ENCODE measurements at regions not wholly inside any gene's neighbourhood (a gene's known extent, or its start where the extent isn't known, plus 50 kb on each side); places are given as distances from the start of the nearest gene placed in this dataset.

- WGBS, 2 donors (ENCODE audit: extremely low coverage in 2 of 2, insufficient read length in 2 of 2, insufficient replicate concordance in 1 of 2), result no CpG with 5 or more reads among the region's 4 CpGs
- Histone ChIP-seq H2BK120ac (ENCODE audit: low read depth, low read length) (no peak overlapping the region), H2BK15ac (ENCODE audit: low read length) (no peak overlapping the region)
Measured at GRCh38 chr20:24166123-24166381, 177.5 kb upstream of the GGTLC1 start.

GRCh38 chr20:24165301-24166122 is 176.9 kb upstream of the GGTLC1 start:
- H3K14ac ChIP-seq (ENCODE audit: low read length), result no peak overlapping the region
- peaks cover 0 to 3% of the 10 kb centered on the region in 2 donors for H3K4me1 ChIP-seq (ENCODE audit: control insufficient read depth in 2 of 2, insufficient read depth in 1 of 2, low read depth in 1 of 2, low read length in 2 of 2)
- no peak overlapping the region for H4K8ac ChIP-seq (ENCODE audit: low read depth, low read length)
- no peak overlapping the region for H2AK5ac ChIP-seq (ENCODE audit: low read depth, low read length)
- WGBS, 2 donors (ENCODE audit: extremely low coverage in 2 of 2, insufficient read length in 2 of 2, insufficient replicate concordance in 1 of 2), result no CpG with 5 or more reads among the region's 6 CpGs
- H2BK120ac ChIP-seq (ENCODE audit: low read depth, low read length), result no peak overlapping the region
- no peaks in the 10 kb centered on the region for H3K36me3 ChIP-seq (replicated peaks in 1 of 2; ENCODE audit: control insufficient read depth in 2 of 2, insufficient read depth in 2 of 2, low read length in 2 of 2)
- no peak overlapping the region for H3K4me2 ChIP-seq (ENCODE audit: insufficient read depth, low read length, poor library complexity, severe bottlenecking)
- H2AFZ ChIP-seq (ENCODE audit: low read length), result no peak overlapping the region
- H3K4me3 ChIP-seq (ENCODE audit: low read length in 2 of 2), result no peak overlapping the region
- H3K4ac ChIP-seq (ENCODE audit: low read length), result no peak overlapping the region
- no peak overlapping the region for H3K27ac ChIP-seq (replicated peaks; ENCODE audit: low read length)
- H3K18ac ChIP-seq (ENCODE audit: low read length), result no peak overlapping the region
- H3K9me3 ChIP-seq (replicated peaks in 1 of 2; ENCODE audit: control insufficient read depth in 2 of 2, insufficient read depth in 1 of 2, low read depth in 1 of 2, low read length in 2 of 2), result no peaks in the 10 kb centered on the region
- no peak overlapping the region for H3K23ac ChIP-seq (ENCODE audit: low read depth, low read length, poor library complexity)
- no peak overlapping the region for H4K91ac ChIP-seq (ENCODE audit: low read depth, low read length, poor library complexity)
- DNase-seq (ENCODE audit: low spot score), result no peak
- H2BK15ac ChIP-seq (ENCODE audit: low read length), result no peak overlapping the region
- H3K9ac ChIP-seq (ENCODE audit: low read depth, low read length, poor library complexity), result no peak overlapping the region
- no peak overlapping the region for H2BK12ac ChIP-seq (ENCODE audit: low read length)
- no peaks in the 10 kb centered on the region for H3K27me3 ChIP-seq (ENCODE audit: control insufficient read depth in 3 of 3, insufficient read depth in 3 of 3, low read depth in 1 of 3, low read length in 3 of 3)
- H3K79me1 ChIP-seq (ENCODE audit: low read depth, low read length), result no peaks in the 10 kb centered on the region
- no peak overlapping the region for H2BK5ac ChIP-seq (ENCODE audit: low read length)

More at GRCh38 chr20:24166123-24166381, 177.5 kb upstream of the GGTLC1 start:
- Histone ChIP-seq H3K36me3 (replicated peaks in 1 of 2; ENCODE audit: control insufficient read depth in 2 of 2, insufficient read depth in 2 of 2, low read length in 2 of 2) (no peaks in the 10 kb centered on the region), H3K27me3 (ENCODE audit: control insufficient read depth in 3 of 3, insufficient read depth in 3 of 3, low read depth in 1 of 3, low read length in 3 of 3) (no peaks in the 10 kb centered on the region), H3K4ac (ENCODE audit: low read length) (no peak overlapping the region), H3K27ac (replicated peaks; ENCODE audit: low read length) (no peak overlapping the region), H3K4me3 (ENCODE audit: low read length in 2 of 2) (no peak overlapping the region), H3K14ac (ENCODE audit: low read length) (no peak overlapping the region), H3K4me1 (ENCODE audit: control insufficient read depth in 2 of 2, insufficient read depth in 1 of 2, low read depth in 1 of 2, low read length in 2 of 2) (peaks cover 0 to 3% of the 10 kb centered on the region in 2 donors), H3K9me3 (replicated peaks in 1 of 2; ENCODE audit: control insufficient read depth in 2 of 2, insufficient read depth in 1 of 2, low read depth in 1 of 2, low read length in 2 of 2) (no peaks in the 10 kb centered on the region), H2AFZ (ENCODE audit: low read length) (no peak overlapping the region), H2BK12ac (ENCODE audit: low read length) (no peak overlapping the region), H4K91ac (ENCODE audit: low read depth, low read length, poor library complexity) (no peak overlapping the region), H3K23ac (ENCODE audit: low read depth, low read length, poor library complexity) (no peak overlapping the region), H3K79me1 (ENCODE audit: low read depth, low read length) (no peaks in the 10 kb centered on the region), H3K9ac (ENCODE audit: low read depth, low read length, poor library complexity) (no peak overlapping the region), H2AK5ac (ENCODE audit: low read depth, low read length) (no peak overlapping the region), H3K18ac (ENCODE audit: low read length) (no peak overlapping the region), H3K4me2 (ENCODE audit: insufficient read depth, low read length, poor library complexity, severe bottlenecking) (no peak overlapping the region), H2BK5ac (ENCODE audit: low read length) (no peak overlapping the region), H4K8ac (ENCODE audit: low read depth, low read length) (no peak overlapping the region)
- DNase-seq (ENCODE audit: low spot score), result no peak

GRCh38 chr20:24164360-24164759 is 175.8 kb upstream of the GGTLC1 start:
- H3K79me1 ChIP-seq (ENCODE audit: low read depth, low read length), result no peaks in the 10 kb centered on the region
- H3K4me2 ChIP-seq (ENCODE audit: insufficient read depth, low read length, poor library complexity, severe bottlenecking), result no peak overlapping the region
- no peak overlapping the region for H3K4me3 ChIP-seq (ENCODE audit: low read length in 2 of 2)
- no peaks in the 10 kb centered on the region for H3K27me3 ChIP-seq (ENCODE audit: control insufficient read depth in 3 of 3, insufficient read depth in 3 of 3, low read depth in 1 of 3, low read length in 3 of 3)
- no peak overlapping the region for H3K4ac ChIP-seq (ENCODE audit: low read length)
- no CpG with 5 or more reads among the region's 5 CpGs for WGBS, 2 donors (ENCODE audit: extremely low coverage in 2 of 2, insufficient read length in 2 of 2, insufficient replicate concordance in 1 of 2)
- no peak overlapping the region for H4K91ac ChIP-seq (ENCODE audit: low read depth, low read length, poor library complexity)
- no peak overlapping the region for H3K18ac ChIP-seq (ENCODE audit: low read length)
- H3K9me3 ChIP-seq (replicated peaks in 1 of 2; ENCODE audit: control insufficient read depth in 2 of 2, insufficient read depth in 1 of 2, low read depth in 1 of 2, low read length in 2 of 2), result no peaks in the 10 kb centered on the region
- H3K23ac ChIP-seq (ENCODE audit: low read depth, low read length, poor library complexity), result no peak overlapping the region
- H3K9ac ChIP-seq (ENCODE audit: low read depth, low read length, poor library complexity), result no peak overlapping the region
- DNase-seq (ENCODE audit: low spot score), result no peak
- no peak overlapping the region for H3K27ac ChIP-seq (replicated peaks; ENCODE audit: low read length)
- no peak overlapping the region for H2AK5ac ChIP-seq (ENCODE audit: low read depth, low read length)
- H2BK120ac ChIP-seq (ENCODE audit: low read depth, low read length), result no peak overlapping the region
- H2AFZ ChIP-seq (ENCODE audit: low read length), result no peak overlapping the region
- H3K4me1 ChIP-seq (ENCODE audit: control insufficient read depth in 2 of 2, insufficient read depth in 1 of 2, low read depth in 1 of 2, low read length in 2 of 2), result peaks cover 0 to 3% of the 10 kb centered on the region in 2 donors
- no peaks in the 10 kb centered on the region for H3K36me3 ChIP-seq (replicated peaks in 1 of 2; ENCODE audit: control insufficient read depth in 2 of 2, insufficient read depth in 2 of 2, low read length in 2 of 2)
- no peak overlapping the region for H2BK12ac ChIP-seq (ENCODE audit: low read length)
- no peak overlapping the region for H2BK5ac ChIP-seq (ENCODE audit: low read length)
- no peak overlapping the region for H4K8ac ChIP-seq (ENCODE audit: low read depth, low read length)
- H2BK15ac ChIP-seq (ENCODE audit: low read length), result no peak overlapping the region
- no peak overlapping the region for H3K14ac ChIP-seq (ENCODE audit: low read length)

GRCh38 chr20:24163506-24163905 is 174.9 kb upstream of the GGTLC1 start:
- no peak overlapping the region for H2BK5ac ChIP-seq (ENCODE audit: low read length)
- WGBS, 2 donors (ENCODE audit: extremely low coverage in 2 of 2, insufficient read length in 2 of 2, insufficient replicate concordance in 1 of 2), result no CpG with 5 or more reads among the region's 2 CpGs

More at GRCh38 chr20:24163506-24163905, 174.9 kb upstream of the GGTLC1 start:
- DNase-seq (ENCODE audit: low spot score), result no peak
- H3K4ac ChIP-seq (ENCODE audit: low read length), result no peak overlapping the region
- no peak overlapping the region for H3K23ac ChIP-seq (ENCODE audit: low read depth, low read length, poor library complexity)
- H2BK120ac ChIP-seq (ENCODE audit: low read depth, low read length), result no peak overlapping the region
- no peak overlapping the region for H3K14ac ChIP-seq (ENCODE audit: low read length)
- H3K9me3 ChIP-seq (replicated peaks in 1 of 2; ENCODE audit: control insufficient read depth in 2 of 2, insufficient read depth in 1 of 2, low read depth in 1 of 2, low read length in 2 of 2), result no peaks in the 10 kb centered on the region
- H4K91ac ChIP-seq (ENCODE audit: low read depth, low read length, poor library complexity), result no peak overlapping the region
- H2AK5ac ChIP-seq (ENCODE audit: low read depth, low read length), result no peak overlapping the region
- peaks cover 0 to 3% of the 10 kb centered on the region in 2 donors for H3K4me1 ChIP-seq (ENCODE audit: control insufficient read depth in 2 of 2, insufficient read depth in 1 of 2, low read depth in 1 of 2, low read length in 2 of 2)
- H3K18ac ChIP-seq (ENCODE audit: low read length), result no peak overlapping the region
- H3K4me3 ChIP-seq (ENCODE audit: low read length in 2 of 2), result no peak overlapping the region
- no peaks in the 10 kb centered on the region for H3K36me3 ChIP-seq (replicated peaks in 1 of 2; ENCODE audit: control insufficient read depth in 2 of 2, insufficient read depth in 2 of 2, low read length in 2 of 2)
- H2BK12ac ChIP-seq (ENCODE audit: low read length), result no peak overlapping the region
- H3K27ac ChIP-seq (replicated peaks; ENCODE audit: low read length), result no peak overlapping the region
- H3K27me3 ChIP-seq (ENCODE audit: control insufficient read depth in 3 of 3, insufficient read depth in 3 of 3, low read depth in 1 of 3, low read length in 3 of 3), result no peaks in the 10 kb centered on the region
- no peak overlapping the region for H3K9ac ChIP-seq (ENCODE audit: low read depth, low read length, poor library complexity)
- no peak overlapping the region for H2BK15ac ChIP-seq (ENCODE audit: low read length)
- H4K8ac ChIP-seq (ENCODE audit: low read depth, low read length), result no peak overlapping the region
- H3K79me1 ChIP-seq (ENCODE audit: low read depth, low read length), result no peaks in the 10 kb centered on the region
- no peak overlapping the region for H2AFZ ChIP-seq (ENCODE audit: low read length)
- H3K4me2 ChIP-seq (ENCODE audit: insufficient read depth, low read length, poor library complexity, severe bottlenecking), result no peak overlapping the region

All from neuronal stem cell (in vitro differentiated cells).